DND-41 (cell line): ENCODE measurements at regions not wholly inside any gene's neighbourhood (a gene's known extent, or its start where the extent isn't known, plus 50 kb on each side); places are given as distances from the start of the nearest gene placed in this dataset.

Experiments
- CTCF ChIP-seq: IDR thresholded peaks from 2 replicates; pipeline ENCODE4 v1.5.1; 2012; ENCODE audit warnings: borderline replicate concordance, low read length, moderate library complexity, mild to moderate bottlenecking; ENCODE audit not compliant: poor library complexity, severe bottlenecking; ENCODE audit errors: extremely low read depth
- EZH2 ChIP-seq: IDR thresholded peaks from 3 replicates; pipeline ENCODE4 v1.6.1; 2012; ENCODE audit warnings: borderline replicate concordance, low read depth, mild to moderate bottlenecking, moderate library complexity, low read length, inconsistent platforms; ENCODE audit not compliant: severe bottlenecking

- TF ChIP-seq CTCF = no peak
- no peak for TF ChIP-seq EZH2
Measured at GRCh38 chr5:125552486-125552885, 806.0 kb upstream of the ZNF608 start.
